Neural cell (in vitro differentiated cells): ENCODE measurements at regions not wholly inside any gene's neighbourhood (a gene's known extent, or its start where the extent isn't known, plus 50 kb on each side); places are given as distances from the start of the nearest gene placed in this dataset.

Experiments
- EP300 ChIP-seq: fragments of 450-650 bp; conservative IDR thresholded peaks from 2 replicates; pipeline ENCODE4 v1.6.1; 2014; ENCODE audit warnings: antibody characterized with exemption, mild to moderate bottlenecking, moderate library complexity; ENCODE audit not compliant: poor library complexity, severe bottlenecking
- TF ChIP-seq, protein P1 (sequence below): fragments of 450-650 bp; IDR thresholded peaks from 2 replicates; pipeline ENCODE4 v1.5.1; 2014; ENCODE audit warnings: antibody characterized with exemption, mild to moderate bottlenecking, moderate library complexity; ENCODE audit not compliant: poor library complexity, severe bottlenecking

DNA sequence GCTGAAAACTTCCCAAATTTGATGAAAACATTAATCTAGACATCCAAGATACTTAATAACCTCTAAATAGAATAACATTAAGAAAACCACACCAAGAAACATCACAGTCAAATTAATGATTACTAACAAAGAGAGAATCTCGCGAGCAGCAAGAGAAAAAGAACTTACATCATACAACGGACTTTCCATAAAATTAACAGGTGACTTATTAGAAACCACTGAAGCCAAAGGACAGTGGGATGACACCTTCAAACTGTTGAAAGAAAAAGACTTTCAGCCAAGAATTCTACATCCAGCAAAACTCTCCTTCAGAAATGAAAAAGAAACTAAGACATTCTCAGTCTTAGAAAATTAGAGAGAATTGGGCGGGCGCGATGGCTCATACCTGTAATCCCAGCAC lies 232.0 kb downstream of the SNCA start:
- no peak for TF ChIP-seq EP300
- TF ChIP-seq, protein P1, sequence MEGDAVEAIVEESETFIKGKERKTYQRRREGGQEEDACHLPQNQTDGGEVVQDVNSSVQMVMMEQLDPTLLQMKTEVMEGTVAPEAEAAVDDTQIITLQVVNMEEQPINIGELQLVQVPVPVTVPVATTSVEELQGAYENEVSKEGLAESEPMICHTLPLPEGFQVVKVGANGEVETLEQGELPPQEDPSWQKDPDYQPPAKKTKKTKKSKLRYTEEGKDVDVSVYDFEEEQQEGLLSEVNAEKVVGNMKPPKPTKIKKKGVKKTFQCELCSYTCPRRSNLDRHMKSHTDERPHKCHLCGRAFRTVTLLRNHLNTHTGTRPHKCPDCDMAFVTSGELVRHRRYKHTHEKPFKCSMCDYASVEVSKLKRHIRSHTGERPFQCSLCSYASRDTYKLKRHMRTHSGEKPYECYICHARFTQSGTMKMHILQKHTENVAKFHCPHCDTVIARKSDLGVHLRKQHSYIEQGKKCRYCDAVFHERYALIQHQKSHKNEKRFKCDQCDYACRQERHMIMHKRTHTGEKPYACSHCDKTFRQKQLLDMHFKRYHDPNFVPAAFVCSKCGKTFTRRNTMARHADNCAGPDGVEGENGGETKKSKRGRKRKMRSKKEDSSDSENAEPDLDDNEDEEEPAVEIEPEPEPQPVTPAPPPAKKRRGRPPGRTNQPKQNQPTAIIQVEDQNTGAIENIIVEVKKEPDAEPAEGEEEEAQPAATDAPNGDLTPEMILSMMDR = no peak
